ENCODE measurements at regions not wholly inside any gene's neighbourhood (a gene's known extent, or its start where the extent isn't known, plus 50 kb on each side); places are given as distances from the start of the nearest gene placed in this dataset.

- Histone ChIP-seq H3K36me3 (ENCODE audit: low read depth) (no peaks in the 10 kb centered on the region), H3K4me3 (no peak overlapping the region), H3K4me1 (ENCODE audit: low read depth) (no peaks in the 10 kb centered on the region), H3K9me3 (no peaks in the 10 kb centered on the region)
- ATAC-seq (no peak), DNase-seq (no peak)
- intact Hi-C loops (cut with DNase I, micrococcal nuclease): no loop called here
- no peak for TF ChIP-seq CTCF (IDR thresholded peaks at IDR 0.05)
Observed at GRCh38 chr5:112614285-112614684, 123.4 kb upstream of the APC start.

GRCh38 chr5:112614986-112615385 is 122.7 kb upstream of the APC start:
- ATAC-seq (no peak), DNase-seq (no peak)
- no peak for TF ChIP-seq CTCF (IDR thresholded peaks at IDR 0.05)
- no peaks in the 10 kb centered on the region for H3K4me1 ChIP-seq (ENCODE audit: low read depth)
- H3K36me3 ChIP-seq (ENCODE audit: low read depth): no peaks in the 10 kb centered on the region
- no peak overlapping the region for H3K4me3 ChIP-seq
- H3K9me3 ChIP-seq: no peaks in the 10 kb centered on the region
- intact Hi-C loops (cut with DNase I, micrococcal nuclease): no loop called here

GRCh38 chr5:112616812-112617547 is 120.7 kb upstream of the APC start:
- peak; percentile 42 for ATAC-seq
- intact Hi-C loops (cut with DNase I, micrococcal nuclease): no loop called here
- no peaks in the 10 kb centered on the region for H3K36me3 ChIP-seq (ENCODE audit: low read depth)
- H3K4me3 ChIP-seq: no peak overlapping the region
- TF ChIP-seq CTCF (IDR thresholded peaks at IDR 0.05): no peak
- DNase-seq: peak in 1 of 3 donors; percentile 20
- H3K9me3 ChIP-seq: no peaks in the 10 kb centered on the region
- H3K4me1 ChIP-seq (ENCODE audit: low read depth): no peaks in the 10 kb centered on the region

- TF ChIP-seq CTCF (IDR thresholded peaks at IDR 0.05): no peak
- ATAC-seq: no peak
- intact Hi-C loops (cut with DNase I, micrococcal nuclease): no loop called here
Observed at GRCh38 chr5:112625246-112625645, 112.4 kb upstream of the APC start.

GRCh38 chr5:112625689-112626438 is 111.8 kb upstream of the APC start:
- no peak for ATAC-seq

More at GRCh38 chr5:112625246-112625645, 112.4 kb upstream of the APC start:
- H3K4me3 ChIP-seq: no peak overlapping the region
- no peaks in the 10 kb centered on the region for H3K36me3 ChIP-seq (ENCODE audit: low read depth)
- no peak for DNase-seq
- no peaks in the 10 kb centered on the region for H3K4me1 ChIP-seq (ENCODE audit: low read depth)
- no peaks in the 10 kb centered on the region for H3K9me3 ChIP-seq

More at GRCh38 chr5:112625689-112626438, 111.8 kb upstream of the APC start:
- no peaks in the 10 kb centered on the region for H3K9me3 ChIP-seq
- no peaks in the 10 kb centered on the region for H3K36me3 ChIP-seq (ENCODE audit: low read depth)
- no peak for DNase-seq
- no peak overlapping the region for H3K4me3 ChIP-seq
- no peak for TF ChIP-seq CTCF (IDR thresholded peaks at IDR 0.05)
- no peaks in the 10 kb centered on the region for H3K4me1 ChIP-seq (ENCODE audit: low read depth)
- intact Hi-C loops (cut with DNase I, micrococcal nuclease): no loop called here
